Breast epithelium (tissue), 3 donors: ENCODE measurements at regions not wholly inside any gene's neighbourhood (a gene's known extent, or its start where the extent isn't known, plus 50 kb on each side); places are given as distances from the start of the nearest gene placed in this dataset.

Experiments used
- POLR2A ChIP-seq: fragments of 450-650 bp; IDR thresholded peaks from one replicate; pipeline ENCODE4 v1.6.1; 2016; ENCODE audit warnings: antibody characterized with exemption, mild to moderate bottlenecking, moderate library complexity
- TF ChIP-seq, protein P1 (sequence below), 3 donors: fragments of 450-650 bp; IDR thresholded peaks; one replicate each; pipeline ENCODE4 v1.5.1; 2016 to 2017; ENCODE audit warnings: antibody characterized with exemption in 3 of 3, mild to moderate bottlenecking in 3 of 3, moderate library complexity in 3 of 3

DNA sequence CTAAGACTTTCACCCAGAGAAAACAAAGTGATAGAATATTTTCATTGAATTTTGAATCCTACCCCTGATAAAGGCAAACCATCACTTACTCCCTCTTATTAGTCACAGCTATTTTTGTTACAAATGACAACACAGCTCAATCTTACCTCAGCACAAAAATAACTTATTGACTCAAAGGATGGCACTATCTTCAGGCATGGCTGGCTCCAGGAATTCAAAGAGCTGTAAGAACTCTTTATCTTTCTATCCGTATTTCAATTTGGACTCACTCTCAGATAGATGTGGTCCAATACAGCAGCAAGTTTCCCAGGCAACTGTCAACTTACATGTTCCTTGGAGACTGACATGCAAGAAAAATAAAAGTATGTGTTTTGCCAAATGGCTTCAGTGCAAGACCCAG lies 709.4 kb upstream of the MDGA2 start:
- TF ChIP-seq, protein P1, sequence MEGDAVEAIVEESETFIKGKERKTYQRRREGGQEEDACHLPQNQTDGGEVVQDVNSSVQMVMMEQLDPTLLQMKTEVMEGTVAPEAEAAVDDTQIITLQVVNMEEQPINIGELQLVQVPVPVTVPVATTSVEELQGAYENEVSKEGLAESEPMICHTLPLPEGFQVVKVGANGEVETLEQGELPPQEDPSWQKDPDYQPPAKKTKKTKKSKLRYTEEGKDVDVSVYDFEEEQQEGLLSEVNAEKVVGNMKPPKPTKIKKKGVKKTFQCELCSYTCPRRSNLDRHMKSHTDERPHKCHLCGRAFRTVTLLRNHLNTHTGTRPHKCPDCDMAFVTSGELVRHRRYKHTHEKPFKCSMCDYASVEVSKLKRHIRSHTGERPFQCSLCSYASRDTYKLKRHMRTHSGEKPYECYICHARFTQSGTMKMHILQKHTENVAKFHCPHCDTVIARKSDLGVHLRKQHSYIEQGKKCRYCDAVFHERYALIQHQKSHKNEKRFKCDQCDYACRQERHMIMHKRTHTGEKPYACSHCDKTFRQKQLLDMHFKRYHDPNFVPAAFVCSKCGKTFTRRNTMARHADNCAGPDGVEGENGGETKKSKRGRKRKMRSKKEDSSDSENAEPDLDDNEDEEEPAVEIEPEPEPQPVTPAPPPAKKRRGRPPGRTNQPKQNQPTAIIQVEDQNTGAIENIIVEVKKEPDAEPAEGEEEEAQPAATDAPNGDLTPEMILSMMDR (IDR thresholded peaks at IDR 0.05) = no peak
- no peak for TF ChIP-seq POLR2A
